HepG2 (cell line): ENCODE measurements at regions not wholly inside any gene's neighbourhood (a gene's known extent, or its start where the extent isn't known, plus 50 kb on each side); places are given as distances from the start of the nearest gene placed in this dataset.

Source experiments
- ATAC-seq: fragments of 200-7000 bp; cut with Tn5 transposase; 3 replicates; pipeline ENCODE4 v1.9.1; 2020; ENCODE audit warnings: mild to moderate bottlenecking, moderate library complexity
- BruUV-seq: library from RNA; stranded (reverse); fragments of 400-500 nt; replicated peaks from 2 replicates; lab custom pipeline; 2021; lab: Mats Ljungman, UMichigan
- CTCF ChIA-PET: fragments of 300-600 bp; formaldehyde crosslinking; extraction: SDS; loops from one replicate; lab custom pipeline; 2021; ENCODE audit warnings: low total read pairs, inconsistent platforms, low intra/inter-chr PET ratio; lab: Yijun Ruan, JAX
- POLR2A ChIA-PET: fragments of 350-600 bp; sonication (Branson Sonifier 250); formaldehyde crosslinking; loops from one replicate; lab custom pipeline; 2020; ENCODE audit warnings: antibody characterized with exemption, inconsistent platforms; lab: Yijun Ruan, JAX
- DNase-seq: peaks from one replicate; pipeline ENCODE4 v3.0.0-alpha.2; 2015; ENCODE audit warnings: low spot score
- FAIRE-seq: peaks from 3 replicates; lab custom pipeline; 2011; peaks lifted over from hg19 to GRCh38; lab: Jason Lieb, UNC
- H2AFZ ChIP-seq: one replicate; pipeline ENCODE4 v1.6.1; 2011; ENCODE audit warnings: low read length, inconsistent platforms
- H3K27ac ChIP-seq: fragments of 300-600 bp; 3 replicates; pipeline ENCODE4 v1.8.0; 2011; ENCODE audit warnings: mixed run types, mild to moderate bottlenecking, mixed read lengths, low read length, inconsistent platforms; ENCODE audit not compliant: insufficient read depth; ENCODE audit errors: extremely low read length
- H3K27me3 ChIP-seq, 2 experiments: fragments of 200-600 bp in 1 of 2; 2 replicates in 1 of 2; 3 replicates in 1 of 2; pipeline versions ENCODE4 v1.6.0 to v1.8.0; 2011; ENCODE audit warnings: low read length in 2 of 2, mild to moderate bottlenecking in 2 of 2, moderate library complexity in 2 of 2, inconsistent platforms in 1 of 2; ENCODE audit not compliant: insufficient read depth in 2 of 2, control insufficient read depth in 1 of 2
- H3K36me3 ChIP-seq, 2 experiments: fragments of 200-600 bp in 1 of 2; replicated peaks in 1 of 2; 2 replicates in 1 of 2; 3 replicates in 1 of 2; pipeline versions ENCODE4 v1.5.1 to v1.8.0; 2011; ENCODE audit warnings: low read length in 2 of 2, inconsistent platforms in 1 of 2; ENCODE audit not compliant: insufficient read depth in 2 of 2, control insufficient read depth in 1 of 2
- H3K4me1 ChIP-seq: 2 replicates; pipeline ENCODE4 v1.5.1; 2012; ENCODE audit warnings: low read length, inconsistent platforms; ENCODE audit not compliant: insufficient read depth
- H3K4me2 ChIP-seq: 2 replicates; pipeline ENCODE4 v1.6.0; 2011; ENCODE audit warnings: low read depth, low read length, inconsistent platforms
- H3K4me3 ChIP-seq, 3 experiments: fragments of 200-600 bp in 1 of 3; sonication (generic), shearing (Covaris generic) in 1 of 3; replicated peaks in 1 of 3; 2 replicates each; pipeline ENCODE4 v1.5.1; 2011 to 2016; ENCODE audit warnings: low read length in 3 of 3, inconsistent platforms in 2 of 3, low read depth in 2 of 3, mild to moderate bottlenecking in 2 of 3, control low read depth in 1 of 3, mixed read lengths in 1 of 3; ENCODE audit not compliant: insufficient read depth in 1 of 3
- H3K79me2 ChIP-seq: one replicate; pipeline ENCODE4 v1.6.1; 2011; ENCODE audit warnings: low read length, inconsistent platforms; ENCODE audit not compliant: insufficient read depth
- H3K9ac ChIP-seq: 2 replicates; pipeline ENCODE4 v1.6.0; 2011; ENCODE audit warnings: mild to moderate bottlenecking, low read depth, low read length, inconsistent platforms; ENCODE audit not compliant: insufficient read depth
- H3K9me3 ChIP-seq: 2 replicates; pipeline ENCODE4 v1.5.1; 2012; ENCODE audit warnings: mild to moderate bottlenecking, low read length
- H4K20me1 ChIP-seq: 2 replicates; pipeline ENCODE4 v1.6.0; 2011; ENCODE audit warnings: inconsistent platforms, mild to moderate bottlenecking, low read length, moderate library complexity; ENCODE audit not compliant: insufficient read depth
- KDM5B ChIP-seq: sonication (generic); formaldehyde crosslinking; IDR thresholded peaks from 2 replicates; pipeline ENCODE4 v1.4.0; 2020; ENCODE audit warnings: missing genetic modification reagents, mild to moderate bottlenecking, borderline replicate concordance
- NKX3-1 ChIP-seq: sonication (generic); formaldehyde crosslinking; IDR thresholded peaks from 2 replicates; pipeline ENCODE4 v1.5.0; 2020; ENCODE audit warnings: missing genetic modification reagents
- YEATS4 ChIP-seq: sonication (generic); formaldehyde crosslinking; IDR thresholded peaks from 2 replicates; pipeline ENCODE4 v1.4.0; 2020; ENCODE audit warnings: missing genetic modification reagents, borderline replicate concordance
- ZNF10 ChIP-seq: sonication (generic); formaldehyde crosslinking; IDR thresholded peaks from 2 replicates; pipeline ENCODE4 v1.4.0; 2020; ENCODE audit warnings: mild to moderate bottlenecking, low read depth, missing genetic modification reagents, borderline replicate concordance
- ZNF121 ChIP-seq: sonication (generic); formaldehyde crosslinking; IDR thresholded peaks from 2 replicates; pipeline ENCODE4 v1.5.0; 2020; ENCODE audit warnings: mild to moderate bottlenecking, missing genetic modification reagents
- ZNF432 ChIP-seq: sonication (generic); formaldehyde crosslinking; IDR thresholded peaks from 2 replicates; pipeline ENCODE4 v1.5.0; 2020; ENCODE audit warnings: missing genetic modification reagents, mild to moderate bottlenecking, borderline replicate concordance
- ZNF709 ChIP-seq: sonication (generic); formaldehyde crosslinking; IDR thresholded peaks from 2 replicates; pipeline ENCODE4 v1.5.0; 2020; ENCODE audit warnings: mild to moderate bottlenecking, missing genetic modification reagents
- ZNF780A ChIP-seq: sonication (generic); formaldehyde crosslinking; IDR thresholded peaks from 2 replicates; pipeline ENCODE4 v1.8.0; 2022; ENCODE audit warnings: mild to moderate bottlenecking, missing genetic modification reagents, moderate library complexity
- in situ Hi-C: cut with HindIII; loops from 2 replicates; pipeline ENCODE4 v1.10.0; 2017; ENCODE audit warnings: low pct_unique_long_range_greater_than_20kb; ENCODE audit not compliant: extremely low pct_ligation_motif_present
- intact Hi-C: fragments of 100-400 bp; cut with micrococcal nuclease; formaldehyde crosslinking; loops from one replicate; pipeline ENCODE4 v1.10.0; 2022; ENCODE audit not compliant: unreplicated experiment
- TF ChIP-seq, protein P1 (sequence below): sonication (generic); formaldehyde crosslinking; IDR thresholded peaks from 2 replicates; pipeline ENCODE4 v1.5.1; 2020; ENCODE audit warnings: missing genetic modification reagents, mild to moderate bottlenecking, borderline replicate concordance
- TF ChIP-seq, protein P2 (sequence below): sonication (generic); formaldehyde crosslinking; IDR thresholded peaks from 2 replicates; pipeline ENCODE4 v1.5.1; 2020; ENCODE audit warnings: missing genetic modification reagents, mild to moderate bottlenecking, borderline replicate concordance
- TF ChIP-seq, protein P3 (sequence below): sonication (generic); formaldehyde crosslinking; IDR thresholded peaks from 2 replicates; pipeline ENCODE4 v1.8.0; 2022; ENCODE audit warnings: mild to moderate bottlenecking, missing genetic modification reagents
- TF ChIP-seq, protein P4 (sequence below): sonication (generic); formaldehyde crosslinking; IDR thresholded peaks from 2 replicates; pipeline ENCODE4 v1.9.0; 2021; ENCODE audit warnings: missing genetic modification reagents, mild to moderate bottlenecking, borderline replicate concordance

DNA sequence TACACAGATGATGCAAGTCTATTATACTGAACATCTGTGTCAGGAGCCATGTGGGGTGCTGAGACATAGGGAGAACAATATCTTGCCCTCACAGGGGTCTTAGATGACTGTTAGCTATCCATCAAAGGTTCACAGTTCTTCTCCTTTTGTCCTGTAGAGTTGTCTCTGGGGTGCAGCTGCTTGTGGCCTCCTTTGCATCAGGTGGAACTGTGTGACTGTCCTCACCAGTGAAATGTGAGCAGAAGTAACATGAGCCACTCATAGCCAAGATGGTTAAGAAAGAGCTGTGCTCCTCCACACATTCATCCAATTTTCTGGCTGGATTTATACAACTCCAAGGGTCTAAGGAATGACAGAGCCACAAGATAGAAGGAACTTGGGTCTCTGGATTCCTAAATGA, 56.0 kb upstream of the ST8SIA3 start:
- no TSS peak for BruUV-seq
- H3K9ac ChIP-seq: no peak overlapping the region
- no peak overlapping the region for H2AFZ ChIP-seq
- H3K9me3 ChIP-seq: no peaks in the 10 kb centered on the region
- TF ChIP-seq, protein P1, sequence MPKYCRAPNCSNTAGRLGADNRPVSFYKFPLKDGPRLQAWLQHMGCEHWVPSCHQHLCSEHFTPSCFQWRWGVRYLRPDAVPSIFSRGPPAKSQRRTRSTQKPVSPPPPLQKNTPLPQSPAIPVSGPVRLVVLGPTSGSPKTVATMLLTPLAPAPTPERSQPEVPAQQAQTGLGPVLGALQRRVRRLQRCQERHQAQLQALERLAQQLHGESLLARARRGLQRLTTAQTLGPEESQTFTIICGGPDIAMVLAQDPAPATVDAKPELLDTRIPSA (CRISPR knock-in tag): no peak
- TF ChIP-seq KDM5B (CRISPR knock-in tag) (no peak), ZNF121 (CRISPR knock-in tag) (no peak), NKX3-1 (CRISPR knock-in tag) (no peak), ZNF432 (CRISPR knock-in tag) (no peak), ZNF10 (no peak), ZNF709 (CRISPR knock-in tag) (no peak), ZNF780A (CRISPR knock-in tag) (no peak), YEATS4 (CRISPR knock-in tag) (no peak)
- TF ChIP-seq, protein P2, sequence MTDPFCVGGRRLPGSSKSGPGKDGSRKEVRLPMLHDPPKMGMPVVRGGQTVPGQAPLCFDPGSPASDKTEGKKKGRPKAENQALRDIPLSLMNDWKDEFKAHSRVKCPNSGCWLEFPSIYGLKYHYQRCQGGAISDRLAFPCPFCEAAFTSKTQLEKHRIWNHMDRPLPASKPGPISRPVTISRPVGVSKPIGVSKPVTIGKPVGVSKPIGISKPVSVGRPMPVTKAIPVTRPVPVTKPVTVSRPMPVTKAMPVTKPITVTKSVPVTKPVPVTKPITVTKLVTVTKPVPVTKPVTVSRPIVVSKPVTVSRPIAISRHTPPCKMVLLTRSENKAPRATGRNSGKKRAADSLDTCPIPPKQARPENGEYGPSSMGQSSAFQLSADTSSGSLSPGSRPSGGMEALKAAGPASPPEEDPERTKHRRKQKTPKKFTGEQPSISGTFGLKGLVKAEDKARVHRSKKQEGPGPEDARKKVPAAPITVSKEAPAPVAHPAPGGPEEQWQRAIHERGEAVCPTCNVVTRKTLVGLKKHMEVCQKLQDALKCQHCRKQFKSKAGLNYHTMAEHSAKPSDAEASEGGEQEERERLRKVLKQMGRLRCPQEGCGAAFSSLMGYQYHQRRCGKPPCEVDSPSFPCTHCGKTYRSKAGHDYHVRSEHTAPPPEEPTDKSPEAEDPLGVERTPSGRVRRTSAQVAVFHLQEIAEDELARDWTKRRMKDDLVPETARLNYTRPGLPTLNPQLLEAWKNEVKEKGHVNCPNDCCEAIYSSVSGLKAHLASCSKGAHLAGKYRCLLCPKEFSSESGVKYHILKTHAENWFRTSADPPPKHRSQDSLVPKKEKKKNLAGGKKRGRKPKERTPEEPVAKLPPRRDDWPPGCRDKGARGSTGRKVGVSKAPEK (CRISPR knock-in tag): no peak
- TF ChIP-seq, protein P3, sequence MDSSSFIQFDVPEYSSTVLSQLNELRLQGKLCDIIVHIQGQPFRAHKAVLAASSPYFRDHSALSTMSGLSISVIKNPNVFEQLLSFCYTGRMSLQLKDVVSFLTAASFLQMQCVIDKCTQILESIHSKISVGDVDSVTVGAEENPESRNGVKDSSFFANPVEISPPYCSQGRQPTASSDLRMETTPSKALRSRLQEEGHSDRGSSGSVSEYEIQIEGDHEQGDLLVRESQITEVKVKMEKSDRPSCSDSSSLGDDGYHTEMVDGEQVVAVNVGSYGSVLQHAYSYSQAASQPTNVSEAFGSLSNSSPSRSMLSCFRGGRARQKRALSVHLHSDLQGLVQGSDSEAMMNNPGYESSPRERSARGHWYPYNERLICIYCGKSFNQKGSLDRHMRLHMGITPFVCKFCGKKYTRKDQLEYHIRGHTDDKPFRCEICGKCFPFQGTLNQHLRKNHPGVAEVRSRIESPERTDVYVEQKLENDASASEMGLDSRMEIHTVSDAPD (CRISPR knock-in tag): no peak
- TF ChIP-seq, protein P4, sequence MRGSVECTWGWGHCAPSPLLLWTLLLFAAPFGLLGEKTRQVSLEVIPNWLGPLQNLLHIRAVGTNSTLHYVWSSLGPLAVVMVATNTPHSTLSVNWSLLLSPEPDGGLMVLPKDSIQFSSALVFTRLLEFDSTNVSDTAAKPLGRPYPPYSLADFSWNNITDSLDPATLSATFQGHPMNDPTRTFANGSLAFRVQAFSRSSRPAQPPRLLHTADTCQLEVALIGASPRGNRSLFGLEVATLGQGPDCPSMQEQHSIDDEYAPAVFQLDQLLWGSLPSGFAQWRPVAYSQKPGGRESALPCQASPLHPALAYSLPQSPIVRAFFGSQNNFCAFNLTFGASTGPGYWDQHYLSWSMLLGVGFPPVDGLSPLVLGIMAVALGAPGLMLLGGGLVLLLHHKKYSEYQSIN: no peak
- ChIA-PET POLR2A (no interaction called here), CTCF (no interaction called here)
- H3K27ac ChIP-seq: no peak overlapping the region
- H3K79me2 ChIP-seq: no peaks in the 10 kb centered on the region
- no peak overlapping the region for H3K4me2 ChIP-seq
- H3K4me3 ChIP-seq: no peak overlapping the region
- no peaks in the 10 kb centered on the region for H3K36me3 ChIP-seq
- no peak for DNase-seq
- H3K27me3 ChIP-seq: no peaks in the 10 kb centered on the region; a peak in 2 of 5 replicates
- no peak for FAIRE-seq
- intact Hi-C loops: no loop called here
- in situ Hi-C loops: no loop called here
- H3K4me1 ChIP-seq: no peaks in the 10 kb centered on the region
- no peak for ATAC-seq
- H4K20me1 ChIP-seq: no peaks in the 10 kb centered on the region
